ENCODE measurements at regions not wholly inside any gene's neighbourhood (a gene's known extent, or its start where the extent isn't known, plus 50 kb on each side); places are given as distances from the start of the nearest gene placed in this dataset.

- Mint-ChIP-seq H3K36me3 (no peaks in the 10 kb centered on the region), H3K27ac (no peak overlapping the region), H3K4me1 (peaks cover 10% of the 10 kb centered on the region), H3K9me3 (no peaks in the 10 kb centered on the region; the same call in 1 of the 2 replicates), H3K4me3 (no peak overlapping the region), H3K27me3 (ENCODE audit: low read depth) (no peaks in the 10 kb centered on the region)
- ChIA-PET POLR2A (no interaction called here), CTCF (no interaction called here)
- no peak for TF ChIP-seq USF2 (CRISPR knock-in tag; IDR thresholded peaks at IDR 0.05)
- no peak for TF ChIP-seq ZNF219 (CRISPR knock-in tag; IDR thresholded peaks at IDR 0.05; ENCODE audit: borderline replicate concordance)
- TF ChIP-seq NFE2L1 (CRISPR knock-in tag; IDR thresholded peaks at IDR 0.05): no peak
- TF ChIP-seq ESRRA (CRISPR knock-in tag; IDR thresholded peaks at IDR 0.05; ENCODE audit: borderline replicate concordance): no peak
- no peak for TF ChIP-seq GABPB1 (CRISPR knock-in tag; IDR thresholded peaks at IDR 0.05)
- no peak for TF ChIP-seq ETV6 (CRISPR knock-in tag; IDR thresholded peaks at IDR 0.05)
- TF ChIP-seq ZNF671 (CRISPR knock-in tag; IDR thresholded peaks at IDR 0.05): no peak
- TF ChIP-seq, protein P1, sequence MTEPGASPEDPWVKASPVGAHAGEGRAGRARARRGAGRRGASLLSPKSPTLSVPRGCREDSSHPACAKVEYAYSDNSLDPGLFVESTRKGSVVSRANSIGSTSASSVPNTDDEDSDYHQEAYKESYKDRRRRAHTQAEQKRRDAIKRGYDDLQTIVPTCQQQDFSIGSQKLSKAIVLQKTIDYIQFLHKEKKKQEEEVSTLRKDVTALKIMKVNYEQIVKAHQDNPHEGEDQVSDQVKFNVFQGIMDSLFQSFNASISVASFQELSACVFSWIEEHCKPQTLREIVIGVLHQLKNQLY (CRISPR knock-in tag; IDR thresholded peaks at IDR 0.05): no peak
- TF ChIP-seq, protein P2, sequence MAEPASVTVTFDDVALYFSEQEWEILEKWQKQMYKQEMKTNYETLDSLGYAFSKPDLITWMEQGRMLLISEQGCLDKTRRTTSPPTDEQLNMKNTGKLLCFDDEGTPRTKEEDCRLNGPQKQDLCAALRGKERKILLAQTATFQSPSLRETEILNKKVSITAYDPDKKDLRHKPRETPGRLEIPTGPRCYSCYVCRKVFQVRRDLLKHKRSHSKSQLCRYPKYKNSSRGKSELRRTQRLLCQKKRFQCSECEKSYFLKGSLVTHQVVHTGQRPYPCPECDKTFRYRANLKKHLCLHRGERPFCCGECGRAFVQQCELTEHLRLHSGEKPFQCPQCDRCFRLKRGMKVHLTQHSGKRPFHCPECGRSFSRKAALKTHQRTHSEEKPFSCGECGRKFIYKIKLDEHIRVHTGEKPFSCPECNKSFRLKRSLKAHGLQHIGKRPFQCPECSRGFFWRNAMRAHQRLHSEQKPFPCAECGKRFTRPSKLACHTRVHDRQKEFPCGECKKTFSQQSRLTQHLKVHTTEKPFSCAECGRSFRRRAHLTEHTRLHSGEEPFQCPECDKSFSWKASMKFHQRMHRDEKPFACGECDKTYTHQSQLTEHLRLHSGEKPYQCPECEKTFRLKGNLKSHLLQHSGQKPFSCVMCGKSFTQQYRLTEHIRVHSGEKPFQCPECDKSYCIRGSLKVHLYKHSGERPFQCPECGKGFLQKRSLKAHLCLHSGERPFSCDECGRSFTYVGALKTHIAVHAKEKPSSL (CRISPR knock-in tag; conservative IDR thresholded peaks at IDR 0.05): no peak
- no peak for TF ChIP-seq GTF2I (CRISPR knock-in tag; conservative IDR thresholded peaks at IDR 0.05)
- TF ChIP-seq ZNF512 (CRISPR knock-in tag; IDR thresholded peaks at IDR 0.05; ENCODE audit: borderline replicate concordance): no peak
- TF ChIP-seq ZNF138 (CRISPR knock-in tag; conservative IDR thresholded peaks at IDR 0.05): no peak
- no peak for TF ChIP-seq IRF2 (CRISPR knock-in tag; IDR thresholded peaks at IDR 0.05; ENCODE audit: borderline replicate concordance, low read depth)
- TF ChIP-seq ZNF232 (CRISPR knock-in tag; IDR thresholded peaks at IDR 0.05): no peak
- TF ChIP-seq, protein P3, sequence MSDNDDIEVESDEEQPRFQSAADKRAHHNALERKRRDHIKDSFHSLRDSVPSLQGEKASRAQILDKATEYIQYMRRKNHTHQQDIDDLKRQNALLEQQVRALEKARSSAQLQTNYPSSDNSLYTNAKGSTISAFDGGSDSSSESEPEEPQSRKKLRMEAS (CRISPR knock-in tag; IDR thresholded peaks at IDR 0.05): no peak
- TF ChIP-seq ATF3 (CRISPR knock-in tag; conservative IDR thresholded peaks at IDR 0.05): no peak
- TF ChIP-seq RELA (CRISPR knock-in tag; IDR thresholded peaks at IDR 0.05; ENCODE audit: borderline replicate concordance): no peak
- TF ChIP-seq OVOL2 (CRISPR knock-in tag; IDR thresholded peaks at IDR 0.05; ENCODE audit: borderline replicate concordance): no peak
- no peak for TF ChIP-seq ARID4B (CRISPR knock-in tag; IDR thresholded peaks at IDR 0.05; ENCODE audit: borderline replicate concordance)
- TF ChIP-seq AFF4 (CRISPR knock-in tag; IDR thresholded peaks at IDR 0.05; ENCODE audit: borderline replicate concordance): no peak
- ATAC-seq (no peak; the same call in 1 of the 2 replicates), DNase-seq (ENCODE audit: low spot score) (no peak)
These were observed 221.3 kb upstream of the DCC start for GRCh38 chr18:52118684-52119083.
